ENCODE measurements at regions not wholly inside any gene's neighbourhood (a gene's known extent, or its start where the extent isn't known, plus 50 kb on each side); places are given as distances from the start of the nearest gene placed in this dataset.

- no peak for DNase-seq (ENCODE audit: extremely low read depth in 1 of 11, low read depth in 9 of 11, low spot score in 4 of 11)
Measured at GRCh38 chr17:72031219-72031884, 89.5 kb upstream of the SOX9 start.

- no peak for DNase-seq (ENCODE audit: extremely low read depth in 1 of 11, low read depth in 9 of 11, low spot score in 4 of 11)
Measured at GRCh38 chr17:72033334-72033733, 87.5 kb upstream of the SOX9 start.

DNA sequence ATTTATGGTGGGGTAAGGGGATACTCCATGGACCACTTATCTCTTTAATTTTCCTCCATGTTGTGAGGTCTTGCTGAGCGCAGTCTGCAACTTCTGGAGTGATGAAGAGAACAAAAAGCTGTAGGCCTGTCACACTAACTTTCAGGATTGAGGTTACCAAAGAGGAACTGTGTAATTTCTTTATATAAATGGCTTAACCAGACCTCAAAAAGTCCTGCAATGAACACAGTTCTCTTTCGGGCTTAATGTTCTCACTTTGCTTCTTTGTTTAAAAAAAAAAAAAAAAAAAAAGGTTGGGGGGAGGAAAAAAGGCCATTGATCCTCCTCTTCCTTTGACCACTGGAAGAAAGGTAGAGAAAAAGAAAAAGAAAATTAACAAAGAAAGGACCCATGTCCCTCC lies 86.8 kb upstream of the SOX9 start:
- DNase-seq (ENCODE audit: extremely low read depth in 1 of 11, low read depth in 9 of 11, low spot score in 4 of 11), result no peak

GRCh38 chr17:72038427-72038826 lies 82.4 kb upstream of the SOX9 start:
- DNase-seq (ENCODE audit: extremely low read depth in 1 of 11, low read depth in 9 of 11, low spot score in 4 of 11), result no peak

- DNase-seq (ENCODE audit: extremely low read depth in 1 of 11, low read depth in 9 of 11, low spot score in 4 of 11), result no peak
Measured at GRCh38 chr17:72039490-72039889, 81.3 kb upstream of the SOX9 start.

GRCh38 chr17:72046178-72046577 lies 74.6 kb upstream of the SOX9 start:
- no peak for DNase-seq (ENCODE audit: extremely low read depth in 1 of 11, low read depth in 9 of 11, low spot score in 4 of 11)

DNA sequence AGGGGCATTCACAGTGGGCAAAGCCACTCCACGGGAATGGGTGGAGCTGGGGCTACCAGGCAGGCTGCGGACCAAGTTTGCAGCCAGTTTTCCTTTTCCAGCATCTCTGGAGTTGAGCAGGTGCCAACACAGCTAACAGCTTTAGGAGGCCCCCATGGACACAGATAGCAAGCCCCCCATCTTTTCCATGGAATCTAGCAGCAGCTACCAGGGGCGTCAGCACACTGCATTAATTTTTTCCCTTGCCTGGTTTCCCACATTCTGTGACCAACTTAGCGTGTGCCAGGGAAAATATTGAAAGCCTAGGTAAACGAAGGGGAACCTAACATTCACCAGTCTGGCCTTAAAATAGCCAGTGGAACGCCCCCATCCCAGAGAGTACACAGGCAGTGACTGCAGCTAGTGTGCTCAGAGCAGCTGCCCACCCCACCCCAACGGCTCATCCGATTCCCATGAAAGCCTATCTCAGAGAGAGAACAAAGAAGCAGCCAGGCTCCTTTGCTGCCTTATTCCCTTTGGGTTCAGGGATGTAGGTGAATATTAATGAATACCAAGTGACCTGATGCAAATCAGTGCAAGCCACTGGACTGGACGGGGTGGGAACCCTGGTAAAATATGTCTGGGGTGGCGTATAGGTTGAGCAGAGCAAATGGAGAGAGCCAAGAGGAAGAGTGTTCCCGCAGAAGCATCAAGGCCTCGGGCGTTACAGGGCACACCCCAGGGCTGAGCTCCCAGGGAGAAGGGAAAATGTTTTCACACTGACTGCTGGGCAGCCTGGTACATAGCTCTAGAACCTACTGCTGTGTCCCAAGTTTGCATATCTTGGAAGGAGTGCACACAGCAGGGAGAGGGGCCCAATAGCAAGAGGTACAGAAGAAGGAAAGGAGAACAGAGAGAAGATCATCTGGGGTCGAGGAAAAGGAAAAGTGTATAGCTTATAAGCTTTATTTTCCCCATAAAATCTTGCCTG lies 73.9 kb upstream of the SOX9 start:
- no peak for DNase-seq (ENCODE audit: extremely low read depth in 1 of 11, low read depth in 9 of 11, low spot score in 4 of 11)

GRCh38 chr17:72049914-72050313 lies 70.9 kb upstream of the SOX9 start:
- no peak for DNase-seq (ENCODE audit: extremely low read depth in 1 of 11, low read depth in 9 of 11, low spot score in 4 of 11)

GRCh38 chr17:72053036-72053435 lies 67.8 kb upstream of the SOX9 start:
- DNase-seq (ENCODE audit: extremely low read depth in 1 of 11, low read depth in 9 of 11, low spot score in 4 of 11), result no peak

DNA sequence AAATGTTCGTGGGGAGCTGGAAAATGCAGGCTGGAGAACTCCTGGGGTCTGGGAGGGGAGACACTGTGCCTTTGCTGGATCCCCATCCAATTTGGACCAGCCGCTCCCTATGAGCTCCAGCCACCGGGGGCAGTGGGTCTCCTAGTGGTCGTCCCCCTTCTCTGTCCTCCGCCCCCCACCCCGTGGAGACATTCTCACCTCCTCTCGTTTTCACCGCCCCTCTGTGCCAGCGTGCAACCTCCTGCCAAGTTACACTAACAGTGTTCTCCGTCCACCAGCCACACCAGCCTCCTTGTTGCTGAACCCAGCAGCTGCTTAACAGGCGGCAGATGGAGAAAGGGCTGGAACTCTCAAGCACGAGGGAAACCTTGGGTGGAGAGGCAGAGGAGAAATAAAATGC lies 67.4 kb upstream of the SOX9 start:
- DNase-seq (ENCODE audit: extremely low read depth in 1 of 11, low read depth in 9 of 11, low spot score in 4 of 11), result no peak

DNA sequence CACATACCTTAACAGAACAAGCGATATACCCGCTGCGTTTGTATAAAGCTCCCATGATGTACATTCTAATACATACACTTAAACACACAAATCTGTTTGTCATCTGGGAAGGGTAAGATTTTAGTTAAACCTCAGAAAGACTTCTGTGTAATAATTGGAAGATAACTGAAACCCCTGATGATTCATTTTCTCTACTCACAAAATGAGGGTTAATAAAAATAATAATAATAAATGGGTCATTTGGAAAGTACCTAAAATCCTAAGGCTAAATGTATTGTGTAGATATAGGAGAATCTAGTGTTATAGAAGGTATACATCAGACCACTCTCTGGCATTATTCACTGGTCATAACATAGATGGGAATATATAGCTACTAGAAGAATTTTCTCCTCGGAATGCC lies 64.7 kb upstream of the SOX9 start:
- no peak for DNase-seq (ENCODE audit: extremely low read depth in 1 of 11, low read depth in 9 of 11, low spot score in 4 of 11)

DNA sequence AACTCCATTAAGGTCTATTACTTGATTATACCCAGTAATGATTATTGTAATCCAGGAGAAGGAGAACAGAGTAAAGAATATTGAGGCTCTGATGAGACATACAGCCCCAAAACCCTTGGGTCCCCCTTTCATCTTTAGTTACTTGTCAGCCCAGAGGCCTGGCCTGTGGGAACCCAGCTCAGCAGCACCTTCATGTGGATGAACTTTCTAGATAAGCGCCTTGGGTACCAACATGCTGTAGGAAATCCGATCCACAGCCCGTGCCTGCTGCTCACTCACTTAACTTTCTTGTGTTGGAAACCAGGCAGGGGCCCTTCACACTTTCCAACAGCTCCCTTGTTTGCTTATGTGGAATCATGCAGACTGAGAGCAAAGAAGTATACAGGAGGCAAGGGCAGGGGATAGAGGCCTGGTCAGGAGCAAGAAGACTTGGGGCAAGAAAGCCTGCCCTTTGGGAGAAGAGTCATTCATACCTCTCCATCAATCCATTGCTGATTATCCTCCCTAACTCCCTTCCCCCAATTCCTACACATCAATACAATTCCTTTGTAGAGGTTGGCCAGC lies 64.0 kb upstream of the SOX9 start:
- DNase-seq (ENCODE audit: extremely low read depth in 1 of 11, low read depth in 9 of 11, low spot score in 4 of 11), result no peak

- no peak for DNase-seq (ENCODE audit: extremely low read depth in 1 of 11, low read depth in 9 of 11, low spot score in 4 of 11)
Measured at GRCh38 chr17:72060084-72060483, 60.7 kb upstream of the SOX9 start.

DNA sequence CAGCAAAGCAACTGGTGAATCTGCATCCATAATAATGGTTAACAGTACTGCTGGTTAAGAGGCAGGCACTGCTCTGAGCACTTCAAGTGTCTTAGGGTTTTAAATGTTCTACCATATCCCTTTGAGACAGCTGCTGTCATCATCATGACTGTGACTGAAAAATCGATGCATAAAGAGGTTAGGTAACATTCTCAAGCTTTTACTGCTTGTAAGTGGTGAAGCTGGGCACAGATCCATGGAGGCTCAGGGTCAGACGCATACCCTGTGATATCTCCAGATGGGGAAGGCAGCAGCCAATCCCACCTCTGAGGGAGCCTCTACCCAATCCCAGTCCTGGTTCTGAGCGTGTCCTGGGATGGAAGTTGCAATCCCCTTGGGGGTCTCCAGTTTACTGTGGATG lies 57.6 kb upstream of the SOX9 start:
- DNase-seq (ENCODE audit: extremely low read depth in 1 of 11, low read depth in 9 of 11, low spot score in 4 of 11), result no peak

- no peak for DNase-seq (ENCODE audit: extremely low read depth in 1 of 11, low read depth in 9 of 11, low spot score in 4 of 11)
Measured at GRCh38 chr17:72063756-72064450, 56.9 kb upstream of the SOX9 start.

GRCh38 chr17:72064606-72065193 lies 56.1 kb upstream of the SOX9 start:
- no peak for DNase-seq (ENCODE audit: extremely low read depth in 1 of 11, low read depth in 9 of 11, low spot score in 4 of 11)

GRCh38 chr17:72065556-72065955 lies 55.3 kb upstream of the SOX9 start:
- no peak for DNase-seq (ENCODE audit: extremely low read depth in 1 of 11, low read depth in 9 of 11, low spot score in 4 of 11)

DNA sequence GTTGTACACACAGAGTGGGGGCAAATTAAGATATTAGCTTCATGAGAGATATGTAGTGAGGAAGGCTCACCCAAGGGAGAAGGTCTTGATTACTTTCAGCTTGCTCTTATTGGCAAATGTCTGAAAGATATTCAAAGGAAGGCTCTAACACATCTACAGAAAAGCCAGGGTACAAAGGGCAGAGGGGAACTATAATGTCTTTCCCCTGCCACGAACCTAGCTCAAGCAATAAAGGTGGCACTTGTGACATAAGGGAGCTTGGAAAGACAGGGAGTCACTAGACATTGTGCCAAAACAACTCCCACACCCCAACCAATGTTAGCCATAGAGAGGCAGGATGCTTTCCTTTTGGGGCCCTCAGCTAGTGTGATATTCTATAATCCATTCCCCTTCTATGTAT lies 52.2 kb upstream of the SOX9 start:
- DNase-seq (ENCODE audit: extremely low read depth in 1 of 11, low read depth in 9 of 11, low spot score in 4 of 11), result no peak

- DNase-seq (ENCODE audit: extremely low read depth in 1 of 11, low read depth in 9 of 11, low spot score in 4 of 11), result no peak
Measured at GRCh38 chr17:72069586-72070202, 51.1 kb upstream of the SOX9 start.

Measured in renal cortex interstitium (tissue), 11 donors.